Fibroblast of the aortic adventitia (primary cell): ENCODE measurements at regions not wholly inside any gene's neighbourhood (a gene's known extent, or its start where the extent isn't known, plus 50 kb on each side); places are given as distances from the start of the nearest gene placed in this dataset.
A peak's percentile ranks its signal among the peaks of the same experiment; 100 is the strongest.

ENCODE experiments used
- DNase-seq: peaks from one replicate; pipeline ENCODE4 v3.0.0-alpha.2; 2010; ENCODE audit warnings: low read depth
- H3K4me3 ChIP-seq: 2 replicates; pipeline ENCODE4 v1.5.1; 2011; ENCODE audit warnings: low read depth, mild to moderate bottlenecking, control low read depth, low read length, moderate library complexity
- TF ChIP-seq, protein P1 (sequence below): IDR thresholded peaks from 2 replicates; pipeline ENCODE4 v1.5.1; 2011; ENCODE audit warnings: mild to moderate bottlenecking, low read length, control low read depth, inconsistent platforms; ENCODE audit not compliant: insufficient read depth

DNA sequence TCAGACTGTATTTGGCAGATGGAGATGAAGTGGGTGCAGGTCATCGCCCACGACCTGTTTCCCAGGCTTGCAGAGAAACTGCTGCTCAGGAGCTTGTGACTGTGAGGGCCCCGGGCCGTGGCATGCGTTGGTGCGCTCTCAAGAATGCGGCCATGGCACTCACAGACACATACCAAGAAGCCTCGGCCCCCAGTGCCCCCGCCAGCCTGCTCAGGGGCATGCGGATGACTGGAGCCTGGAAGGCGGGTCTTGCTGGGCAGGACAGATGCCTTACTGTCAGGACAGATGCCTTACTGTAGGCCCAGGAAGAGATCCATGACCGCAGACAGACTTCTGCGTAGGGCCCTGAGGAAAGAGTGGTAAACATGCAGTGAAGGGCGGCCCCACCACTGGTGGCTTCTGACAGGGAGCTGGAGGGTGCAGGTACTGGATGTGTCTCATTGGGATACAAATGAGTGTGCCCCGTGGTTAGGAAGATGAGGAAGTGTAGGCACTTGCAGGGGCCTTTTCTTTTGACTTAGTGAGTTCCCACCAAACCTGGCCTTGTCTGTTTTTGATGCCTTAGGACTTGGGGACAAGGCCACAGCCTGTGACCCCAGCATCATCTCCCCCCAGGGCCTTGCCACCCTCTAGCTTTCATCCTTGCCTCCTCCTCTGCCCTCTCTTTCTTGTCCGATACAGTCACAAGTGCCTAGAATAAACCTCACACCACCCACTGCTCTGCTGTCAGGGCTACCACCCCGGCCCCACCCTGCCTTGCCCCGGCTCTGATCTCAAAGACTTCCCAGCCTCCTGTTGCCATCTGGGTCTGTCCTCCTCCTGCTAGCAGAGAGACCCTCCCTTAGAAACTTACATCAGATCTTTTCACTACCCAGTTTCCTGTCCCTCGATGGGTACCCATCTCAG, 68.8 kb upstream of the ABL1 start:
- TF ChIP-seq, protein P1, sequence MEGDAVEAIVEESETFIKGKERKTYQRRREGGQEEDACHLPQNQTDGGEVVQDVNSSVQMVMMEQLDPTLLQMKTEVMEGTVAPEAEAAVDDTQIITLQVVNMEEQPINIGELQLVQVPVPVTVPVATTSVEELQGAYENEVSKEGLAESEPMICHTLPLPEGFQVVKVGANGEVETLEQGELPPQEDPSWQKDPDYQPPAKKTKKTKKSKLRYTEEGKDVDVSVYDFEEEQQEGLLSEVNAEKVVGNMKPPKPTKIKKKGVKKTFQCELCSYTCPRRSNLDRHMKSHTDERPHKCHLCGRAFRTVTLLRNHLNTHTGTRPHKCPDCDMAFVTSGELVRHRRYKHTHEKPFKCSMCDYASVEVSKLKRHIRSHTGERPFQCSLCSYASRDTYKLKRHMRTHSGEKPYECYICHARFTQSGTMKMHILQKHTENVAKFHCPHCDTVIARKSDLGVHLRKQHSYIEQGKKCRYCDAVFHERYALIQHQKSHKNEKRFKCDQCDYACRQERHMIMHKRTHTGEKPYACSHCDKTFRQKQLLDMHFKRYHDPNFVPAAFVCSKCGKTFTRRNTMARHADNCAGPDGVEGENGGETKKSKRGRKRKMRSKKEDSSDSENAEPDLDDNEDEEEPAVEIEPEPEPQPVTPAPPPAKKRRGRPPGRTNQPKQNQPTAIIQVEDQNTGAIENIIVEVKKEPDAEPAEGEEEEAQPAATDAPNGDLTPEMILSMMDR: no peak
- DNase-seq: no peak
- H3K4me3 ChIP-seq: no peak overlapping the region

DNA sequence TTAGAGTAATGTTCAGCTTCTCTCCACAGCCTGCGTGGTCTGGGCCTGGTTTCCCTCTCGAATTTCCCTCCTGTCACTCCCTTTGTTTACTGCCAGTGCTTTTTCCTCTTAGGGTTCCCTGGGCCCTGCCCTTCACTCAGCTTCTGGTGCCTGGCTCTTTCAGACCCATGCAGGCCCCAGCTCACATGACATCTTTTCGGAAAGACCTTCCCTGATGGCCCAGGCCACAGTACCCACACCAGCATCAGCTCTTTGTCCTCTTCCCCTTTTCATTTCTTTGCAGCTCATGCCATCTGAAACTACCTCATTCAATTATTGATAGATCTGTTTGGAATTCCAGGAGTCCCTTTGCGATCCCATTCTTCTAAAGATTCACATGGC, 68.1 kb upstream of the ABL1 start:
- H3K4me3 ChIP-seq: no peak overlapping the region
- no peak for DNase-seq
- TF ChIP-seq, protein P1: no peak

DNA sequence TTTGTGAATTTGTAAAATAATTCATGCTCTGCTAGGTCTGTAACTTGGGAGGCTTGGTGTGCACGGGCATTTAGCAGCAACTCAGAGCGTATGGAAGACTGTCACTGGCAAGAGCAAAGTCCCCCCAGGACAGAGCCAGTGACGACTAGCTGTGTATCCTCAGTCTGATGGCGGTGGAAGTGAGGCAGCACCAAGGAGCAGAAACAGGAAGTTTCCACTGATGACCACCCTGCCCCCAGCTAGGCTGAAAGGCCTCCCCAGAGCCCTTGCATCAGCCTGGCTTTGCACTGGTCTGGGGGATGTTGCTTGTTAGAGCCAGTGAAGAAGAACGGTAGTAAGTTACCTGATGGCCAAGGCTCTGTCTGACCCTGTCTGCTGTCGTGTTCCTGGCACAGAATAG, 66.8 kb upstream of the ABL1 start:
- no peak for DNase-seq
- TF ChIP-seq, protein P1: no peak
- no peak overlapping the region for H3K4me3 ChIP-seq

DNA sequence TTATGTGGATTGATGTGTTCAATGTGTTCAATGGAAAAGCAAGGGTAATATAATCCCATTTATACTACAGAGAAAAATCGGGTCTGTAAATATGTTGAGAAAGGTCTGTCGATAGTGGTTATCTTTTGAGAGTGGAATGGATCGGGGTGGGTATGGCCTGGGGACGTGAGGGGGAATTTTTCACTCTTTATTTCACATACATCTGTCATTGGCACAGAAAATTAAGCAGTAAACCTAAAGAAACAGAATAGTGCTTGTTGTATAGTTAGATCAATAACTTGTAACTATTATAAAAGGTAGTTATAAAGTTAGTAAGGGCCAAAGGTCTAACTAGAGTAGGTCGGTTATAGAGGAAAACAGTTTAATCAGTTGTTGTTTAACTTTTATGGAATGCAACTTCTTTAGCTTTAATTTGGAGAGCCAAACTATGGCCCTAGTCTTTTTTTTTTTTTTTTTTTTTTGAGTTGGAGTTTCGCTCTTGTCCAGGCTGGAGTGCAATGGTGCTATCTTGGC, 66.1 kb upstream of the ABL1 start:
- no peak for DNase-seq
- H3K4me3 ChIP-seq: no peak overlapping the region
- TF ChIP-seq, protein P1: no peak

DNA sequence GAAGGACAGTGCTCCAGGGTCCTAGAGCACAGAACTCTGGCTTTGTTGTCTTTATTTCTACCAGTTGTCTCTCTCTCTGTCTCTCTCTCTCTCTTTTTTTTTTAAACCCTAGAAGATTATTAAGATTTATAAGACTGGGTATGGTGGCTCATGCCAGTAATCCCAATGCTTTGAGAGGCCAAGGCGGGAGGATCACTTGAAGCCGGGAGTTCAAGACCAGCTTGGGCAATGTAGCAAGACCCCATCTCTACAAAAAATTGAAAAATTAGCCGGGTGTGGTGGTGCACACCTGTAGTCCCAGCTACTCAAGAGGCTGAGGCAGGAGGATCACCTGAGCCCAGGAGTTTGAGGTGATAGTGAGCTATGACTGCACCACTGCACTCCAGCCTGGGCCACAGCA, 65.0 kb upstream of the ABL1 start:
- no peak for DNase-seq
- no peak overlapping the region for H3K4me3 ChIP-seq
- TF ChIP-seq, protein P1: no peak

DNA sequence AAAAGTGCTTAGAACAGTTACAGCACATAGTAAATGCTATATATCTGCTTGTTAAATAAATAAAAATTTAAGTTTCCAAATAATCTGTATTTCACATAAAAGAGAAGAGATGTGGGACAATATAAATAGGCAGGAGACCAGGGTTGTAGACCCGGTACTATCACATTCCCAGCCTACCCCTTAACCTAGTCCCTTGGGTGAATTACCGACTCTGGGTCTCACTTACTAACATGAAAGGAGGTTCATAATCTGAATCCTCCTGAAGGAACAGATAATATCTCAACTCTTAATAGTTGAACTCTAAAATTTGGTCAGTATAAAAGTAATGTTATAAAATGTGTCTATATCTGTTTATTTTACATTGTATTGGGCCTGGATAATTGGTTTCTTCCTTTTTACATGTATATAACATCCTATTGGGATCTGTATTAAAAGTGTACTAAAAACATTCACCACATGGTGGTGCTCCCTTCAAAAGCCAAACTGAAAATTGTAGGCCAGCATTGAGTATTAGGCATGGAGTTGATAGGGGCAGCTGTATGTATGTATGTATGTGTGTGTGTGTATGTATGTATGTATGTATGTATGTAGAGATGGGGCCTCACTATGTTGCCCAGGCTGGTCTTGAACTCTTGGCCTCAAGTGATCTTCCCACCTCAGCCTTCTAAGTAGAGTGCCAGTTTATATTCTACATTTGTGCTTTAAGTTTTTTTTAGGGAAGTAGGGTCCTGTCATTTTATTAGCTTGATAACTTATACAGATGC, 64.2 kb upstream of the ABL1 start:
- TF ChIP-seq, protein P1: peak; percentile 66
- peak; percentile 87 for DNase-seq

More for the DNA sequence above, 64.2 kb upstream of the ABL1 start:
- H3K4me3 ChIP-seq: no peak overlapping the region
